Keratinocyte (primary cell): ENCODE measurements at regions not wholly inside any gene's neighbourhood (a gene's known extent, or its start where the extent isn't known, plus 50 kb on each side); places are given as distances from the start of the nearest gene placed in this dataset.

Source experiments
- EZH2 ChIP-seq: IDR thresholded peaks from one replicate; pipeline ENCODE4 v1.6.1; 2012; ENCODE audit warnings: inconsistent platforms, mild to moderate bottlenecking, low read length, moderate library complexity
- TF ChIP-seq, protein P1 (sequence below), 3 experiments: IDR thresholded peaks in 1 of 3; conservative IDR thresholded peaks in 1 of 3; optimal IDR thresholded peaks in 1 of 3; 2 replicates in 2 of 3; 3 replicates in 1 of 3; pipeline versions ENCODE3 to v1.5.1; 2011; ENCODE audit warnings: low read length in 3 of 3, mild to moderate bottlenecking in 3 of 3, moderate library complexity in 2 of 3, control low read depth in 1 of 3, inconsistent platforms in 1 of 3; ENCODE audit not compliant: insufficient read depth in 2 of 3; ENCODE audit errors: extremely low read depth in 1 of 3

DNA sequence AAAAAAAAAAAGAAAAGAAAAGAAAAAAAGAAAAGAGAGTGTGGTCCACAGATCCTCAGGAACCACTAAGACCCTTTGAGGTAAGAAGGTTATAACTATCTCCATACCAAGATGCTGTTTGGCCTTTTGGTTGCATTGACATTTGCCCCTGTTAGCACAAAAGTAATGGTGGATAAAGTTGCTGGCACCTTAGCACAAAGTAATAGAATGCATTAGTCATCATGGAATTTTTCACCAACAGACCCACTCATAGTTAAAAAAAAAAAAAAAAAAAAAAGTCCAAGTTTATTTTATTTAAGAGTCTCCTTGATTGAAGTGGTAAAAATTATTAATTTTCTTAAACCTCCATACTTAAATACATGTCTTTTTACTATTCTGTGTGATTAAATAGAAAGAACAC lies 78.4 kb upstream of the RBPJ start:
- TF ChIP-seq, protein P1, sequence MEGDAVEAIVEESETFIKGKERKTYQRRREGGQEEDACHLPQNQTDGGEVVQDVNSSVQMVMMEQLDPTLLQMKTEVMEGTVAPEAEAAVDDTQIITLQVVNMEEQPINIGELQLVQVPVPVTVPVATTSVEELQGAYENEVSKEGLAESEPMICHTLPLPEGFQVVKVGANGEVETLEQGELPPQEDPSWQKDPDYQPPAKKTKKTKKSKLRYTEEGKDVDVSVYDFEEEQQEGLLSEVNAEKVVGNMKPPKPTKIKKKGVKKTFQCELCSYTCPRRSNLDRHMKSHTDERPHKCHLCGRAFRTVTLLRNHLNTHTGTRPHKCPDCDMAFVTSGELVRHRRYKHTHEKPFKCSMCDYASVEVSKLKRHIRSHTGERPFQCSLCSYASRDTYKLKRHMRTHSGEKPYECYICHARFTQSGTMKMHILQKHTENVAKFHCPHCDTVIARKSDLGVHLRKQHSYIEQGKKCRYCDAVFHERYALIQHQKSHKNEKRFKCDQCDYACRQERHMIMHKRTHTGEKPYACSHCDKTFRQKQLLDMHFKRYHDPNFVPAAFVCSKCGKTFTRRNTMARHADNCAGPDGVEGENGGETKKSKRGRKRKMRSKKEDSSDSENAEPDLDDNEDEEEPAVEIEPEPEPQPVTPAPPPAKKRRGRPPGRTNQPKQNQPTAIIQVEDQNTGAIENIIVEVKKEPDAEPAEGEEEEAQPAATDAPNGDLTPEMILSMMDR (optimal IDR thresholded peaks at IDR 0.05 in 1 of 3, IDR thresholded peaks at IDR 0.05 in 1 of 3, conservative IDR thresholded peaks at IDR 0.05 in 1 of 3; ENCODE audit: extremely low read depth in 1 of 3, insufficient read depth in 2 of 3, low read length in 3 of 3) = no peak
- no peak for TF ChIP-seq EZH2
